ENCODE measurements at regions not wholly inside any gene's neighbourhood (a gene's known extent, or its start where the extent isn't known, plus 50 kb on each side); places are given as distances from the start of the nearest gene placed in this dataset.

- TF ChIP-seq EZH2 (IDR thresholded peaks at IDR 0.05; ENCODE audit: insufficient read depth, low read length) (no peak), CTCF (IDR thresholded peaks at IDR 0.05; ENCODE audit: insufficient read depth, low read depth, low read length) (no peak)
These were observed 70.8 kb upstream of the XPA start for GRCh38 chr9:97767891-97768290.

Data from astrocyte (in vitro differentiated cells and primary cell).